Hepatocyte (in vitro differentiated cells): ENCODE measurements at regions not wholly inside any gene's neighbourhood (a gene's known extent, or its start where the extent isn't known, plus 50 kb on each side); places are given as distances from the start of the nearest gene placed in this dataset.

Experiments used
- DNase-seq: peaks from one replicate; pipeline ENCODE4 v3.0.0-alpha.2; 2016; ENCODE audit warnings: low spot score
- H2AFZ ChIP-seq: fragments of 200-600 bp; sonication (generic); 2 replicates; pipeline ENCODE4 v1.6.0; 2016; ENCODE audit warnings: antibody characterized with exemption, mild to moderate bottlenecking
- H3K27ac ChIP-seq: fragments of 200-600 bp; sonication (generic); 2 replicates; pipeline ENCODE4 v1.5.1; 2016; ENCODE audit warnings: mild to moderate bottlenecking
- H3K27me3 ChIP-seq: fragments of 200-600 bp; sonication (generic); 2 replicates; pipeline ENCODE4 v1.6.1; 2016
- H3K36me3 ChIP-seq: fragments of 200-600 bp; sonication (generic); replicated peaks from 2 replicates; pipeline ENCODE4 v1.5.1; 2016; ENCODE audit warnings: low read depth; ENCODE audit not compliant: insufficient read depth
- H3K4me1 ChIP-seq: fragments of 200-600 bp; sonication (generic); 2 replicates; pipeline ENCODE4 v1.5.1; 2016; ENCODE audit warnings: mild to moderate bottlenecking, moderate library complexity; ENCODE audit not compliant: insufficient read depth
- H3K4me2 ChIP-seq: fragments of 200-600 bp; sonication (generic); 2 replicates; pipeline ENCODE4 v1.6.0; 2016
- H3K4me3 ChIP-seq: fragments of 200-600 bp; sonication (generic); 2 replicates; pipeline ENCODE4 v1.5.1; 2016; ENCODE audit warnings: mild to moderate bottlenecking
- H3K79me2 ChIP-seq: fragments of 200-600 bp; sonication (generic); 2 replicates; pipeline ENCODE4 v1.6.0; 2017; ENCODE audit warnings: mild to moderate bottlenecking
- H3K9me2 ChIP-seq: fragments of 200-600 bp; sonication (generic); replicated peaks from 2 replicates; pipeline ENCODE4 v1.6.0; 2017; ENCODE audit warnings: mild to moderate bottlenecking; ENCODE audit not compliant: insufficient read depth
- H3K9me3 ChIP-seq: fragments of 200-600 bp; sonication (generic); 2 replicates; pipeline ENCODE4 v1.5.1; 2016; ENCODE audit warnings: low read depth, mild to moderate bottlenecking
- H4K20me1 ChIP-seq: fragments of 200-600 bp; sonication (generic); 2 replicates; pipeline ENCODE4 v1.6.0; 2016; ENCODE audit warnings: mild to moderate bottlenecking; ENCODE audit not compliant: insufficient read depth, poor library complexity, severe bottlenecking
- CTCF ChIP-seq: fragments of 200-600 bp; sonication (generic); IDR thresholded peaks from 2 replicates; pipeline ENCODE4 v1.5.1; 2016; ENCODE audit warnings: antibody characterized with exemption, mild to moderate bottlenecking; ENCODE audit not compliant: poor library complexity
- EZH2 ChIP-seq: fragments of 200-600 bp; sonication (generic); IDR thresholded peaks from 2 replicates; pipeline ENCODE4 v1.6.1; 2016; ENCODE audit warnings: antibody characterized with exemption, mild to moderate bottlenecking, borderline replicate concordance
- EZH2phosphoT487 ChIP-seq: fragments of 200-600 bp; sonication (generic); IDR thresholded peaks from one replicate; pipeline ENCODE4 v1.6.1; 2018; ENCODE audit warnings: antibody characterized with exemption, mild to moderate bottlenecking, low read depth, moderate library complexity; ENCODE audit not compliant: unreplicated experiment, severe bottlenecking
- WGBS: methylation state at CpG from one replicate; pipeline ENCODE4 v1.1.6; 2016; ENCODE audit warnings: low lambda C conversion rate; ENCODE audit errors: missing lambda C conversion rate; 5-methylcytosine and 5-hydroxymethylcytosine counted together

GRCh38 chr7:124596881-124597280, 168.7 kb downstream of the GPR37 start:
- no peak overlapping the region for H3K4me2 ChIP-seq
- no peak for TF ChIP-seq EZH2phosphoT487
- no peak for TF ChIP-seq CTCF
- TF ChIP-seq EZH2 = no peak
- no peaks in the 10 kb centered on the region for H3K4me1 ChIP-seq
- H3K36me3 ChIP-seq = no peaks in the 10 kb centered on the region
- H3K4me3 ChIP-seq = no peak overlapping the region
- no peaks in the 10 kb centered on the region for H4K20me1 ChIP-seq
- no peaks in the 10 kb centered on the region for H3K9me3 ChIP-seq
- H3K79me2 ChIP-seq = no peaks in the 10 kb centered on the region
- WGBS = 88% methylated on average over 1 of the region's 1 CpG
- no peak overlapping the region for H2AFZ ChIP-seq
- no peaks in the 10 kb centered on the region for H3K9me2 ChIP-seq
- DNase-seq = no peak
- no peaks in the 10 kb centered on the region for H3K27me3 ChIP-seq
- no peak overlapping the region for H3K27ac ChIP-seq

- Histone ChIP-seq H2AFZ (no peak overlapping the region), H4K20me1 (no peaks in the 10 kb centered on the region), H3K9me2 (no peaks in the 10 kb centered on the region), H3K27ac (no peak overlapping the region), H3K9me3 (no peaks in the 10 kb centered on the region), H3K4me1 (no peaks in the 10 kb centered on the region), H3K4me2 (no peak overlapping the region), H3K36me3 (no peaks in the 10 kb centered on the region), H3K79me2 (no peaks in the 10 kb centered on the region), H3K4me3 (no peak overlapping the region), H3K27me3 (no peaks in the 10 kb centered on the region)
- WGBS = 85% methylated on average over 2 of the region's 2 CpGs
- no peak for DNase-seq
- TF ChIP-seq EZH2phosphoT487 (no peak), CTCF (no peak), EZH2 (no peak)
Measured at GRCh38 chr7:124590814-124591213, 174.8 kb downstream of the GPR37 start.

- no peak overlapping the region for H3K4me2 ChIP-seq
- TF ChIP-seq CTCF (no peak), EZH2 (no peak), EZH2phosphoT487 (no peak)
- H3K27me3 ChIP-seq = no peaks in the 10 kb centered on the region
- no peaks in the 10 kb centered on the region for H3K36me3 ChIP-seq
- no peak overlapping the region for H2AFZ ChIP-seq
- H3K27ac ChIP-seq = no peak overlapping the region
- H3K79me2 ChIP-seq = no peaks in the 10 kb centered on the region
- DNase-seq = no peak
- H3K9me2 ChIP-seq = no peaks in the 10 kb centered on the region
- WGBS = 85% methylated on average over 2 of the region's 2 CpGs
- no peaks in the 10 kb centered on the region for H3K4me1 ChIP-seq
- H3K4me3 ChIP-seq = no peak overlapping the region
- no peaks in the 10 kb centered on the region for H4K20me1 ChIP-seq
- no peaks in the 10 kb centered on the region for H3K9me3 ChIP-seq
Measured at GRCh38 chr7:124577256-124577655, 188.3 kb downstream of the GPR37 start.

- TF ChIP-seq EZH2 (no peak), EZH2phosphoT487 (no peak), CTCF (no peak)
Measured at GRCh38 chr7:124575176-124575575, 190.4 kb downstream of the GPR37 start.

More at GRCh38 chr7:124575176-124575575, 190.4 kb downstream of the GPR37 start:
- no peak overlapping the region for H3K4me2 ChIP-seq
- DNase-seq = no peak
- no peak overlapping the region for H3K27ac ChIP-seq
- no peaks in the 10 kb centered on the region for H3K9me3 ChIP-seq
- no peak overlapping the region for H3K4me3 ChIP-seq
- H3K79me2 ChIP-seq = no peaks in the 10 kb centered on the region
- no peaks in the 10 kb centered on the region for H3K9me2 ChIP-seq
- H3K27me3 ChIP-seq = no peaks in the 10 kb centered on the region
- no peaks in the 10 kb centered on the region for H4K20me1 ChIP-seq
- H2AFZ ChIP-seq = no peak overlapping the region
- H3K36me3 ChIP-seq = no peaks in the 10 kb centered on the region
- 92% methylated on average over 3 of the region's 3 CpGs for WGBS
- no peaks in the 10 kb centered on the region for H3K4me1 ChIP-seq
